GM19035 (cell line): ENCODE measurements at regions not wholly inside any gene's neighbourhood (a gene's known extent, or its start where the extent isn't known, plus 50 kb on each side); places are given as distances from the start of the nearest gene placed in this dataset.
"Not testable (repeated sequence)": the region's sequence is repeated elsewhere in the genome, so short reads cannot be mapped to it uniquely, and the experiment has no call there.

Experiments used
- ATAC-seq: cut with Tn5 transposase; IDR thresholded peaks from one replicate; pipeline ENCODE4 v1.9.1; 2021; ENCODE audit not compliant: unreplicated experiment

DNA sequence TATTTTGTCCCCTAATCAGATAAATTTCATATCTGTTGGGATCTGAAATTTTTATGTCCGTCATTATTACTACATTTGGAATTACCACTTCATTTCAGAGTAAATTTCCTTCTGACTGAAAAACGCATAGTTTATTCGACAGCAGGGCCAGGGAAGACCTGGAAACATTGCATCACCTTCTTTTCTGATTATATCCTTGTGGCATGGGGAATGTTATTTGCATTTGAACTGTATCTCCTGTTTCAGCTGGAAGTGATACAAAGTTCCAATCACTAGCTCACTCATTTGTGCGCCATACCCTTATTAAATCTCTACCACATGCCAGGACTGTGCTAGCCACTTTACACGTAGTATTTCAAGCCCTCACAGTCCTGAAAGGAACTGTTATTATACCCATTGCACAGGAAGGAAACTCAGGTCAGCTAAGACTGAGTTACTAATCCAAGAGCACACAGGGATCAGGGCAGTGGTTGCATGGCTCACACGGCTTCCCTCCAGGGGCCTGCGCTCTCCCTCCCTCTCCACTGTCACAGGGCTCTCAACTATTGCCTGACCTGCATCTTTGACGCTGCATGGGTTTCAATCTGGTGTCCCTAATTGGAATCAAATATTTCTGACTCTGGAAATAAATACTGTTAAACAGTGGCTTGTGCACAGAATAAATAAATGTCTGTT is 84.4 kb upstream of the NANOS1 start:
- ATAC-seq: no peak

DNA sequence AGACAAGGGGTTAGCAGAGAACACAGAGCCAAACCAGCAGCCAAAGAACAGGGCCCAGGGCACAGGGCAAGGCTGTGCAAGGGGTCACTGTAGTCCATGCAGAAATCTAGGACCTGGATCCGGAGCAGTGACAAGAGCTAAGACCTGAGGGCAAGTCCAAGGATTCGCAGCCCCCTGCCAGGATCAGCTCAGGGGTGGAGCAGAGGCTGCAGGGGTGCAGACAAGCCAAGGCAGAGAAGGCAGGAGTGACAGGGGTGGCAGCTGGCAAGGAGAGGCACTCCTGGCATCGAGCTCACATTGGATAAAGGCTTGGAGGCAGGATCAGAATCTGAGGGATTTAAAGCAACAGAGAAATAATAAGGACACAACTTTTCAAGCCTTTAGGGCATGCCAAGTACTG is 80.7 kb upstream of the NANOS1 start:
- no peak for ATAC-seq

DNA sequence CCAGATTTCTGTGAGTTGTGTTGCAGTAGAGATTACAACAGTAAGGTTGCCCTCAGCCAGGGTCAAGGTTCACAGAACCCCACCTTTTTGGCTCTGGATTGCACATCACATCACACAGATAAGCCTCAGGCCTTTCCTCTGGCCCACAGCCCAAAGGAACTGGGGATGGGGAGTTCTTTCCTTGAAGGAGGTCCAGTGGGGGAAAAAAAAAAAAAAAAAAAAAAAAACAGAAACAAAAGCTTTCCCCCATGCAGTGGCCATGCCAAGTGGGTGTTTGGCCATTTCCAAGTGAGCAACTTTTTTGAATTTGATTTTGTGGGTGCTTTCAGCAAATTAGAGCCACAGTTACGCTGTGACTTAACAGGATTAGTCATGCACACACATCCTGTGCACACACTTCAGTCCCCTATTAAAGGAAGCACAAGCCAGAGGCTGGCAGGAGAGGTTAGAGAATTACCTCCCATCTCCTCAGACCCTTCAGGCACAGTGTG is 79.3 kb upstream of the NANOS1 start:
- no peak for ATAC-seq

DNA sequence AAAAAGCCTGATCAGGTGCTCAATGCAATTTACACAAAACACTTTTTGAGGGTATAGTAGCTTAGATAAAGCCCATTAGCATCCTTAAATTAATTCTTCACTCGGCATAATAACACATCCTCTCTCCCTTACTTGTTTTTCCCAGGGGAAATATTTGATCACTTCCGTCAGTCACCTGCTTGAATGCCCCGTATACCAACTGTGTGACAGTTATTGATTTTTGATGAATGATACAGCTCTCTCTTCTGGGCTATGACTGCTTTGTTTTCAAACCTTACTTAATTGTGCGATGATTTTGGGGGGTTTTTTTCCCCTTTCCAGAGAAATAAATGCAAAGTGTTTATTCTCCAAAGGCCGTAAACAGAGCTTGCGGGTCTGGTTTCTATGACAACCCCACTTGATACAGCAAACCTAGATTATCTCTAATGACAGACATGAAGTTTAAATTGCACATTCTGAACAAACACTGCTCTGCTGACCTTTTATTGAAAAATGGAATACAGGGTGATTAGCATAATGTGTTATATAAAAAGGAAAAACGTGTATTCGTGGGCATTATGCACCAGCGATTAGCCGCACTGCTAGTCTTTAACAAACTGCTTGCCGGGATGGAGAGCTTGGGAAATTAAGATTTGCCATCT is 78.4 kb upstream of the NANOS1 start:
- ATAC-seq: no peak

DNA sequence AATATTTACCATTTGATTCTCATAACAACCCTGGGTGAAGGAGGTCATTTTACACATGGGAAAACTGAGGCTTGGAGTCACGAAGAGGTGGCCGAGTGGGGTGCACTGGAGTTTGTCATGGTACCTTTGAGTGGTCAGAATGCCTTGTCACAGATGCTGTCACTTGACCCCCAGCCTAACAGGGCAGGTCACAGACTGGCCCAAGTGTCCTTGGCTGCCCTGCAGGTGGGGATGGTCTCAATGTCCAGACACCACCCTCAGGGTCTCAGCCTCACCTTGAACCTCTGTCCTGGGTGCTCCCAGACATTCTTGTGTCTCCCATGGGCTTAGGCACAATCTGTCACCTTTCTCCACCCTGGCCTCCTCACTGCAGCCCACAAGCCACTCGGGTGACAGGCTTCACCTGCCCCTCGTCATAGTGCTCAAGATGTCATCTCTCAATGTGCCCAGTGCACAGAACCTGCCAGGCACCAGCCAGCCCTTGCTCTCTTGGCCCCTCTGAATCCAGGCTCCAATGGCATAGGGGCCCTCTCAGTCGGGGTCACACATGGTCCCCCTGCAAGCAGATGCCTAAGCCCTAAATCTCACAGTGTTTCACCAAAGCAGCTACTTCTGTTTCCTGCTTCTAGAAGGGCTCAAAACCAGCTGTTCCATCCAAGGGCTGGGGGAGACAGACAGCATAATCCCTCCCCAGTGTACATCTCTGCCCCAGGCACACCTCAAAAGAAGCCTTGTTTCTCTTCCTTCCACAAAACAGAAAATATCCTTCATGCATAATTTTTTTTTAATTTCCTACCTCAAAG is 76.8 kb upstream of the NANOS1 start:
- ATAC-seq: no peak

DNA sequence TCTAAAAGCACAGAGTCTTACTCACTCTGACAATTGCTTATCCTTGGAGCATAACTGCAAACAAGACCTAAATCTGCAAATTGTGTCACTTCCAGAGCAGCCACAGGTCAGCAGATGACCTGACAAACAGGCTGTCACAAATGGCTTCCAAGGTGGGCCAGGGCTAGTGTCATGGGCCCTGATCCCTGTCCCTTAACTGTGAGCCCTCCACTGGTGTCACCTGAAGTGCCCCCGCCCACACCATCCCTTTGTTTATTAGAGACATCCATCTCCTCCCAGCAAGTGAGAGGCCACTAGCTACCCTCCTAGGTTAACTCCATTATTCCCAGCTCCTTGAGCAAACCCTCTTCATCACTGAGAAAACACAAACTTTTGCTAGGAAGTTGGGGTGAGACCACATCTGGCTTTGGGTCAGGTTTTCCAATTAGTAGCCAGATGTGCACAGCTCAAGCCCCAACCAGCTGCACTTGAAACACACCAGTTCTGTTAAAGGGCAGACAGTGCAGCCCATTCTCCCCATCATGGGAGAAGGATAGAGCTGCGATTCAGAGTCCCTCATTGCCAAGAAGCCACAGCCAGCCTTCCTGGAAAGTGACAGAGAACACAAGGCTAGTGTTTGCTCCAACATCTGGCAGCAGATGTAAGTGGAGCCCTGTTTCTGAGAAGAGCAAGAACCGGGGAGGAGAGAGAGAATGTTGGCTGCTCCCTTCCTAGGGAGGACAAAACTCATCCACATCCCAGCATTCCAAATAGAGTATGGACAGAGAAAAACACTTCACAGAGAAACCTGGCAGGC is 75.7 kb upstream of the NANOS1 start:
- no peak for ATAC-seq

DNA sequence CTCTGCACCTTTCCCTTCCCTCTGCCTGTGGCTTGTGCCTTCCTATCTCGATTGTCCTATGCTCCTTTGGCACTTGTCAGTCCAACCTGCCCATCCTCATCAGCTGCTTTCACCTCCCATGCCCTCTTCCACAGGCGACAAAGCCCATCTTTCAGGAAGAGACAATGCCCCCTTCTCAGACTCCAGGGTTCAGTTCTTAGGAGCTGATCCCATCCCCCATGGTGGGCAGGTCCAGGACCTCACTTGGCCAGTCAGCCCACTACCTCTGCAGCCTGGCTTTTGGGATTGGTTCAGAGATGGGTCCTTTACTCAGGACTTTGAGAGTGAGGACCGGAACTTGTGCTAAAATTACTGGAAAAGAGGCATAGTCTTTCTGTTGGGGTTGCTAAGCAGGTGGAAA is 74.0 kb upstream of the NANOS1 start:
- no peak for ATAC-seq

DNA sequence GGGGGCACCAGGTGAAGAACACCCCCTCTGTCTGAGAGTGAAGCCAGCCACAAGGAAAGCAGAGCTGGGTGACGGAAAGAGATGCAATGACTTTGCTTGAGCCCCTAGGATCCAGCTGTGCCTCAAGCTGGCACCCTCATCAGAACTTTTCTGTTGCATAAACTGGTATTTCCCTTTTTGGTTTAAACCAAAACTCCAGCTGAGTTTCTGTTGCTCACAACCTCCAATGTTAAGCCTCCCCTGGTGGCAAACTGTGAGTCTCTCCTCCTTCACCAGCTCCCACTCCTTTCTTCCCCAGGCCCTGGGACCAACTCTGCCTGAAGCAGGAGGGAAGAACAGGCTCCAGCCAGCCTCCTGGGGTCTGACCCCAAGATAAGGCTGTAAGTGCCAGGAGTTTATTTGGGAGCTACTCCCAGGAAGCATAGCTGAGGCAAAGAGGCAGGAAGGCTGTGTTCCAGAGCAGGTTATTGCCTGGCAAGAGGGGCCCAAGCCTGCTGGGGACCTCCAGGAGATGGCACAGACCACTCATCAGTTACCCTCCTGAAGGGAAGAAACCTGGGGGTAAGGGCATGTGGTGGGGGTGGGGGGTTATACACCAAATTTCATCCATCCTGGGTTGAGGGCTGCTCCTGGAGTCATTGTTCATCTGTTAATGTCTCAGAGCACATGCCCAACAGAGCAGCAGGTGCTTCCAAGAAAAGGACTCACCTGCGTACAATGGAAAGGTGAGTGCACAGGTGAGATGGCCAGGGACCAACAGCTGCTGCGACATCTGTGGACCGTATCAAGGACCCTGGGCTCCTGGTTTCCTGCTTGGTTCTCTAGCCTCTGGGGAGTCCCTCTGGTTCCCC is 73.3 kb upstream of the NANOS1 start:
- ATAC-seq: no peak

DNA sequence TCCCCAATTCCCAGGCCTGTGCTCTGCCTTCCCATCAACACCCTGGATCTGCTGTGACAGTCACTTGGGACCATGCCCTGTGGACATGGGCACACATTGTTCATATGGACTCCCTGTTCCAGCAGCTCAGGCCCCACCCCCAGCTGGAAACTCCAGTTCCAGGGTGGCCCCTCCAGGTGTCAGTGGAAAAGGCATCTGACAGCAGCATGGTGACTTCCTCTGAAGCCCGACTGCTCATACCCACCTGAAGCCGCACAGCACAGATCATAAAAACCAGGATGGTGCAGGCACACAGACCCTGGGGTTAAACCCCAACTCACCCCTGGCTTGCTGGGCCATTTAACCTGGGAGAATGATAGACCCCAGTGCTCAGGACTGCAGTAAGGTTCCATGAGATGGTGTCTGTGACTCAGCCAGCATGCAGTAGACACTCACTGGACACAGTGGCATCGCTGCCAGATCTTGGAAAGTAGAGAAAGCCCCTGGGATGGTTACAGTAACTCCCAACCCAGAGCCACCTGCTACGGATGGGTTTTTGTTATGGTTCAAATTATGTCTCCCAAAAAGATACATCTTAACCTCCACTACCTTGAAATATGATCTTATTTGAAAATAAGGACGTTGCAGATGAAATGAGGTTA is 72.6 kb upstream of the NANOS1 start:
- no peak for ATAC-seq

DNA sequence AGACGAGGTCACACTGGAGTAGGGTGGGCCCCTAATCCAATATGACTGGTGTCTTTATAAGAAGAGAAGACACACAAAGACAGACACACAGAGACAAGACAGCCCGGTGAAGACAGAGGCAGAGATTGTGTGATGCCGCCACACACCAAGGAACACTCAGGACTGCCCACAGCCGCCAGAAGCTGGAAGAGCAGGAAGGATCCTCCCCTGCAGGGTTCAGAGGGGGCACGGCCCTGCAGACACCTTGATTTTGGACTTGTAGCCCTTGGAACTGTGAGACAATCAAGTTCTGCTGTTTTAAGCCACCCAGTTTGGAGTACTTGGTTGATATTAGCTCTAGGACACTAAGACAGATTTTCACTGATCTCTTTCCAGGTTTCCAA is 72.1 kb upstream of the NANOS1 start:
- no peak for ATAC-seq

DNA sequence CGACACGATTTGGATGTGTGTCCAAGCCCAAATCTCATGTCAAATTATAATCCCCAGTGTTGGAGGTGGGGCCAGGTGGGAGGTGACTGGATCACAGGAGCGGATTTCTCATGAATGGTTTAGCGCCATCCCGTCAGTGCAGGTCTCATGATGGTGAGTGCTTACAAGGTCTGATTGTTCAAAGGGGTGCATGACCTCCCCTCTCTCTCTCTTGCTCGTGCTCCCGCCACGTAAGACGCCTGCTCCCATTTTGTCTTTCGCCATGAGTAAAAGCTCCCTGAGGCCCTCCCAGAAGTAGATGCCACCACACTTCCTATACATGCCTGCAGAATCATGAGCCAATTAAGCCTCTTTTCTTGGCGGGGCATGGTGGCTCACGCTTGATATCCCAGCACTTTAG is 71.5 kb upstream of the NANOS1 start:
- ATAC-seq: no peak

DNA sequence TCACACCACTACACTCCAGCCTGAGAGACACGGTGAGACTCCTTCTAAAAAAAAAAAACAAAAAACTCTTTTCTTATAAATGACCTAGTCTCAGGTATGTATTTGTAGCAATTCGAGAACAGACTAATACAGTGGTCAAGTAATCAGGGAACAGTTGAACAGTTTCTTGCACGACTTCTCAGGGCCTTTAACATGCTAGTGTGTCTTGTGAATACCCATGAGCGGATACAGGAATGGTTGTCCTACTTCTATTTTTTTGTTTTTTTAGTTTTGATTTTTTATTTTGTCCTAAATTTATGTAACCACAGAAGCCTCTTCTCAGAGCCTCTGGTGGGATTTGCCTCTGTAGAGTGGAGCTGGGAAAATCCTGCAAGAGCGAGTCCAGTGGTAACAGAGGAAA is 71.0 kb upstream of the NANOS1 start:
- ATAC-seq: no peak

DNA sequence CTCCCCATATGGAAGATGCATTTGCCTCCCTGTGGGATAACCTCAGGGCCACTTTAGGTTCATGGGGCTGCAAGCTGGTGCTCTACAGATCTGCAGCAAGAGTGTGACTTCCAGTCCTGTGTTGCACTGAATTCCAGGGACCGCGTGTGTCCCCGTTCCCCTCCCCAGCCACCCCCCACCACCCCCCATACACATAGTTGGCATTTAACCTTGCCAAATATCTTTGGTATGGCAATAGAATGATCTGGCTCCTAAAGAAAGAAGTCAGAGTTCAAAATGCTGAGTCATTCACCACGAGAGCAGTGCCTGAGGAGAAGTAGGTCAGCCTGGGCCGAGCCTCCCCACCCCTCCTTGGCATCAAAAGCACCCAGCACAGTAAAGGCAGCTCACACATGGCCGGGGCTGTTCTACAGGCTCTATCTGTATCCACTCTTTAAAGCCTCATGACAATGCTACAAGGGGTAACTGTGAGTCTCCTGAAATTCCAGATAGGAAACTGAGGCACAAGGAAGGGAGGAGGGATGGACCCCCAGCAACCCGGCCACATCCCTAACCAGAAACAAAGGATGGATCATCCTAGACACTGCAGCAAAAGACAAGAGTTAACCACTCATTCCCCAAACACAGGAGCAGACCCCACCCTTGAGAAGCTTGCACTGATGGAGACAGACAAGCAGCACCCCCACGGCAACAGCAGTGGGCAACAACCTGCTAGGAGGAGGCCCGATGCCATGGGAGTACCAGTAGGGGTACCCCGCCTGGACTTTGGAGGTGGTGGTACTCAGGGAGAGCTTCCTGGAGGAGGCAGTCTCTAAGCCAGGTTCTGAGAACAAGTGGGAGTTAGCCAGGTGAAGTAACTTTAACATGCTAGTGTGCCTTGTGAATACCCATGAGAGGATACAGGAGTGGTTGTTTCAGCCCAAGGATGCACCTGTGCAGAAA is 70.3 kb upstream of the NANOS1 start:
- ATAC-seq: no peak

DNA sequence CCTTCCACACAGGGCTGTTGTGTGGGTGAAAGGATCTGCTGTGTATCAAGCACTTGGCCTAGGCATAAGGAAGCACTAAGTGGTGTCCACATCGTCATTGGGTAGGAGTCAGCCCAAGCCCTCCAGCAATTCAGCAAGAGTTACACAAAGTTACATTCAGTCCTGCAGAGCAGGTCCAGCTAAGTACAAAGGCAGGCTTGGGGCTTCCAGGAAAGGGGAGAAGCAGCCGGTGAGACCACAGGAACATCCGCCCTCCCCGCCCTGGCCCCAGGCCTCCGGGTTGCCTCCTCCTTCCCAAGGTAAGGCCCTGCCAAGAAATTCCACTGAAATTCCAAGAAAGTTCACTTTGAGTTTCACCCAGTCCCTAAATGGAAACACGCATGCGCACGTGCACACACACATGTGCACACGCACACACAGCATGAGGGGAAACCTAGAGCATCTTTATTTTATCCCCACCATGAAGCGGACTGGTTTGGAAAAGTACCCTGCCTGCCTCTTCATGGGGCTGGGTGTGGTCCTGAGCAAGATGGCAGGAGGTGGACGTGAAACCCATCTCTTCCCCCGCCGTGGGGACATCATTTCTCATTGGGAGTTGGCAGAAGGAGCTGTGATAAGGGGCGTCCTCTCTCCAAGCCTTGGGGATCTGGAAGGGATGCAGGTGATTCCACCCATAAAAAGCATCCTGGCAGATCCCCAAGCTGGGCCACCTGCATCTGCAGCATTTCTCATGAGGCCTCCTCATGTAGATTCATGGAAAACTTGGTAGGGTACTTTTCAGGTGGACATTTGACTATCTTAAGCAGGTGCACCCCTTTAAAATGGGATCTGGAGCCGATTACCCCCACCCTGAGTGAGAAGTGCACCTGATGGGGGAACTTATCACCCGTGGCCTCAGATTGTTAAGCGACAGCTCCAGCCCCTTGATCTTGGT is 69.1 kb upstream of the NANOS1 start:
- ATAC-seq: no peak

DNA sequence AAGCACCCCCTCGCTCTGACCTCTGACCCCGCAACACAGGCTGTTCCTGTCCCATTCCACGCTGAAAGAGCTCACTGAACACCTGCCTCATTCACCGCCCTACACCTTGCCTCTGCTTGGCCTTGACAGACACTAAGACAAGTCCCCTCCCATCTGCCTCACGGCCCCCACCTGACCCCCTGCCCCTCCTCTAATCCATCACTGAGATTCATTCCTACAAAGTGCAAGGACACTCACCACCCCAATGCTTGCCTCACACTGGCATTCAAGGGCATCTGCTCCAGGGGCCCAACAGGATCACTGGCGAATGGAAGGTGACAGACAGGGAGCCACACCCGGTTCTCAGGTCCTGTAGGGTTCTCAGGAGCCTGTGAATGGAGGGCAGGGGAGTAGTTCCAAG is 68.1 kb upstream of the NANOS1 start:
- no peak for ATAC-seq

DNA sequence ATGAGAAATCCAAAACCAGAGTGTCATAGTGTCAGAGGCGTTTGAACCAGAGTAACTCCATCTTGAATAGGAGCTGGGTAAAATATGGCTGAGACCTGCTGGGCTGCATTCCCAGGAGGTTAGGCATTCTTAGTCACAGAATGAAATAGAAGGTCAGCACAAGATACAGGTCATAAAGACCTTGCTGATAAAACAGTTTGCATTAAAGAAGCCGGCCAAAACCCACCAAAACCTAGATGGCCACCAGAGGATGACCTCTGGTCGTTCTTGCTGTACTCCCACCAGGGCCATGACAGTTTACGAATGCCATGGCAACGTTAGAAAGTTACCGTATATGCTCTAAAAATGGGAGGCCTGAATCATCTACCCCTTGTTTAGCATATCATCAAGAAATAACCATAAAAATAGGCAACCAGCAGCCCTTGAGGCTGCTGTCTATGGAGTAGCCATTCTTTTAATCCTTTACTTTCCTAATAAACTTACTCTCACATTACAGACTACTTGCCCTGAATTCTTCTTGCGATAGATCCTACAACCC is 67.1 kb upstream of the NANOS1 start:
- ATAC-seq: not testable (repeated sequence)

DNA sequence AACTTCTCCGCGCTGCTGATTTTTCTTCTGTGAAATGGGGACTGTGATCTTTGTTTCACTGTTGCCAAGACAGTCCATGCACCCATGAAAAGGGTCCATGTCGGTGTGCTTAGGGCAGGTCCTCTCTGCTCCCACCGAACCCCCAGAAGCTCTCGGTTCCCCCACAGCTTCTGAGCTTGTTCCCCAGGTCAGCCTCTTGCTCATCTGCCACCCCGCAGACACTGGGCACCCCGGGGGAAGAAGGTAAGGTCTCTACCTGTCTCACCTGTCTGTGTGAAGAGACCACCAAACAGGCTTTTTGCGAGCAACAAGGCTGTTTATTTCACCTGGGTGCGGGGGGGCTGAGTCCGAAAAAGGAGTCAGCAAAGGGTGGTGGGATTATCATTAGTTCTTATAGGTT is 66.2 kb upstream of the NANOS1 start:
- no peak for ATAC-seq
